IMR-90 (cell line): ENCODE measurements at regions not wholly inside any gene's neighbourhood (a gene's known extent, or its start where the extent isn't known, plus 50 kb on each side); places are given as distances from the start of the nearest gene placed in this dataset.
"Not testable (repeated sequence)": the region's sequence is repeated elsewhere in the genome, so short reads cannot be mapped to it uniquely, and the experiment has no call there.

Experiments
- ATAC-seq: fragments of 200-7000 bp; cut with Tn5 transposase; 2 replicates; pipeline ENCODE4 v1.9.1; 2020; ENCODE audit warnings: low read depth, mild to moderate bottlenecking, moderate library complexity
- BruUV-seq: library from RNA; stranded (reverse); fragments of 400-500 nt; replicated peaks from 2 replicates; lab custom pipeline; 2021; lab: Mats Ljungman, UMichigan
- CTCF ChIA-PET: fragments of 300-600 bp; formaldehyde crosslinking; extraction: SDS; loops from one replicate; lab custom pipeline; 2021; ENCODE audit warnings: antibody characterized with exemption; lab: Yijun Ruan, JAX
- POLR2A ChIA-PET: fragments of 300-600 bp; sonication (Branson Sonifier 250); formaldehyde crosslinking; loops from one replicate; lab custom pipeline; 2022; ENCODE audit warnings: antibody characterized with exemption; ENCODE audit not compliant: unreplicated experiment; lab: Charles Lee
- DNase-seq: peaks from one replicate; pipeline ENCODE4 v3.0.0; 2013
- H2AFZ ChIP-seq: replicated peaks from 2 replicates; pipeline ENCODE3; 2013; ENCODE audit warnings: low read length, mild to moderate bottlenecking; ENCODE audit not compliant: poor library complexity
- H2AK5ac ChIP-seq: 2 replicates; pipeline ENCODE4 v1.6.1; 2013; ENCODE audit warnings: low read depth, low read length, inconsistent platforms
- H2AK9ac ChIP-seq: replicated peaks from 2 replicates; pipeline ENCODE3; 2013; ENCODE audit warnings: mild to moderate bottlenecking, low read depth, low read length, moderate library complexity; ENCODE audit not compliant: poor library complexity
- H2BK120ac ChIP-seq: 2 replicates; pipeline ENCODE4 v1.6.1; 2013; ENCODE audit warnings: low read depth, low read length, inconsistent platforms
- H2BK15ac ChIP-seq: 3 replicates; pipeline ENCODE4 v1.6.1; 2013; ENCODE audit warnings: low read depth, low read length, inconsistent platforms
- H2BK20ac ChIP-seq: 2 replicates; pipeline ENCODE4 v1.6.1; 2013; ENCODE audit warnings: low read depth, mild to moderate bottlenecking, inconsistent platforms, low read length, moderate library complexity
- H2BK5ac ChIP-seq: 2 replicates; pipeline ENCODE4 v1.6.1; 2013; ENCODE audit warnings: mild to moderate bottlenecking, low read depth, low read length, inconsistent platforms; ENCODE audit not compliant: poor library complexity, severe bottlenecking
- H3K14ac ChIP-seq: replicated peaks from 2 replicates; pipeline ENCODE4 v1.6.1; 2013; ENCODE audit warnings: low read depth, low read length, inconsistent platforms
- H3K18ac ChIP-seq: 2 replicates; pipeline ENCODE4 v1.6.1; 2013; ENCODE audit warnings: low read depth, low read length, control low read depth
- H3K23ac ChIP-seq: 2 replicates; pipeline ENCODE4 v1.6.1; 2013; ENCODE audit warnings: low read depth, low read length, inconsistent platforms
- H3K27ac ChIP-seq: 2 replicates; pipeline ENCODE4 v1.5.1; 2013; ENCODE audit warnings: mild to moderate bottlenecking, control low read depth, low read length; ENCODE audit not compliant: insufficient read depth
- H3K27me3 ChIP-seq: 2 replicates; pipeline ENCODE4 v1.6.1; 2013; ENCODE audit warnings: low read length; ENCODE audit not compliant: control insufficient read depth, insufficient read depth
- H3K36me3 ChIP-seq: 2 replicates; pipeline ENCODE4 v1.6.1; 2013; ENCODE audit warnings: low read length, mixed read lengths; ENCODE audit not compliant: control insufficient read depth, insufficient read depth
- H3K4ac ChIP-seq: 2 replicates; pipeline ENCODE4 v1.6.1; 2013; ENCODE audit warnings: low read depth, low read length, inconsistent platforms
- H3K4me1 ChIP-seq: 2 replicates; pipeline ENCODE4 v1.6.1; 2013; ENCODE audit warnings: low read length, mixed read lengths; ENCODE audit not compliant: control insufficient read depth, insufficient read depth
- H3K4me2 ChIP-seq: 2 replicates; pipeline ENCODE4 v1.6.1; 2013; ENCODE audit warnings: low read depth, mild to moderate bottlenecking, control low read depth, low read length, moderate library complexity
- H3K4me3 ChIP-seq: 2 replicates; pipeline ENCODE4 v1.5.1; 2013; ENCODE audit warnings: low read depth, mild to moderate bottlenecking, control low read depth, low read length, moderate library complexity; ENCODE audit not compliant: insufficient read depth
- H3K56ac ChIP-seq: 2 replicates; pipeline ENCODE4 v1.6.1; 2013; ENCODE audit warnings: low read length, inconsistent platforms; ENCODE audit not compliant: insufficient read depth; ENCODE audit errors: extremely low read depth
- H3K79me1 ChIP-seq, 2 experiments: 2 replicates each; pipeline ENCODE4 v1.6.1; 2013; ENCODE audit warnings: low read length in 2 of 2, inconsistent platforms in 1 of 2, low read depth in 1 of 2
- H3K9ac ChIP-seq: 2 replicates; pipeline ENCODE4 v1.6.1; 2013; ENCODE audit warnings: low read depth, low read length, control low read depth
- H3K9me1 ChIP-seq: 2 replicates; pipeline ENCODE4 v1.6.1; 2013; ENCODE audit warnings: low read length, inconsistent platforms; ENCODE audit not compliant: insufficient read depth
- H3K9me3 ChIP-seq: 2 replicates; pipeline ENCODE4 v1.6.1; 2013; ENCODE audit warnings: low read length; ENCODE audit not compliant: control insufficient read depth, insufficient read depth
- H4K20me1 ChIP-seq: 2 replicates; pipeline ENCODE4 v1.6.1; 2013; ENCODE audit warnings: low read length, inconsistent platforms; ENCODE audit not compliant: insufficient read depth
- H4K5ac ChIP-seq: 2 replicates; pipeline ENCODE4 v1.6.1; 2013; ENCODE audit warnings: mild to moderate bottlenecking, low read depth, low read length, control low read depth
- H4K8ac ChIP-seq, 2 experiments: 2 replicates each; pipeline ENCODE4 v1.6.1; 2013; ENCODE audit warnings: low read depth in 2 of 2, low read length in 2 of 2, control low read depth in 1 of 2, inconsistent platforms in 1 of 2
- H4K91ac ChIP-seq: 2 replicates; pipeline ENCODE4 v1.6.1; 2013; ENCODE audit warnings: low read depth, low read length, inconsistent platforms; ENCODE audit not compliant: insufficient read depth
- dilution Hi-C: fragments of 300-500 bp; cut with HindIII; formaldehyde crosslinking; loops from one replicate; pipeline ENCODE4 v1.14.3; 2018; ENCODE audit warnings: low sequenced_read_pairs; ENCODE audit not compliant: unreplicated experiment
- in situ Hi-C: fragments of 300-500 bp; cut with MboI; formaldehyde crosslinking; loops from 3 replicates; pipeline ENCODE4 v1.14.3; 2019; ENCODE audit warnings: low sequenced_read_pairs, inconsistent platforms, mixed read lengths
- intact Hi-C: fragments of 100-400 bp; cut with micrococcal nuclease; formaldehyde crosslinking; loops from 2 replicates; pipeline ENCODE4 v1.10.0; 2022

DNA sequence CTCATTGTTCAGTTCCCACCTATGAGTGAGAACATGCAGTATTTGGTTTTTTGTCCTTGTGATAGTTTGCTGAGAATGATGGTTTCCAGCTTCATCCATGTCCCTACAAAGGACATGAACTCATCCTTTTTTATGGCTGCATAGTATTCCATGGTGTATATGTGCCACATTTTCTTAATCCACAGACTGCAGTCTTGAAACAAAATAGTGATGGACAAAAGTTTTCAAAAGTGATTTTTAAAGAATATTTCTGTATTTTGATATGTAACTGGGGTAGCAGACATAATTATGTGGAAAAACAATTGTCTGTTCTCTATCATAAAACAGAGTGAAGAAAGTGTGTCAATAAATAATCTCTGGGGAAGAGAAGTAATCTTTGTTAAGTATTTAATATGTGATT is 148.2 kb downstream of the PDCD6IP start:
- CTCF ChIA-PET = not testable (repeated sequence)

More for the DNA sequence above, 148.2 kb downstream of the PDCD6IP start:
- intact Hi-C loops, H3K14ac ChIP-seq, H3K23ac ChIP-seq, H3K4me3 ChIP-seq, H3K27ac ChIP-seq, H3K56ac ChIP-seq, dilution Hi-C loops, H3K4me2 ChIP-seq, H4K5ac ChIP-seq, H3K4ac ChIP-seq, H2BK15ac ChIP-seq, H2BK20ac ChIP-seq, BruUV-seq, H4K91ac ChIP-seq, H2AK5ac ChIP-seq, H2AFZ ChIP-seq, H3K18ac ChIP-seq, H3K9ac ChIP-seq, H2BK120ac ChIP-seq, H3K27me3 ChIP-seq, H3K9me3 ChIP-seq, H3K36me3 ChIP-seq, ATAC-seq, POLR2A ChIA-PET, DNase-seq, H4K20me1 ChIP-seq, H2AK9ac ChIP-seq, H3K79me1 ChIP-seq, H2BK5ac ChIP-seq, H4K8ac ChIP-seq, H3K9me1 ChIP-seq, H3K4me1 ChIP-seq, in situ Hi-C loops: not testable (repeated sequence)
